Neuronal stem cell (in vitro differentiated cells): ENCODE measurements at regions not wholly inside any gene's neighbourhood (a gene's known extent, or its start where the extent isn't known, plus 50 kb on each side); places are given as distances from the start of the nearest gene placed in this dataset.

Experiments used
- DNase-seq: peaks from one replicate; pipeline ENCODE4 v3.0.0-alpha.2; 2013; ENCODE audit warnings: low spot score
- H2AFZ ChIP-seq: one replicate; pipeline ENCODE4 v1.6.1; 2013; ENCODE audit warnings: mild to moderate bottlenecking, low read length, inconsistent platforms
- H2AK5ac ChIP-seq: 2 replicates; pipeline ENCODE4 v1.6.1; 2013; ENCODE audit warnings: low read depth, mild to moderate bottlenecking, inconsistent platforms, low read length, moderate library complexity, mixed read lengths
- H2BK120ac ChIP-seq: 2 replicates; pipeline ENCODE4 v1.6.1; 2013; ENCODE audit warnings: low read depth, mild to moderate bottlenecking, inconsistent platforms, low read length, moderate library complexity, mixed read lengths
- H2BK12ac ChIP-seq: one replicate; pipeline ENCODE4 v1.6.1; 2013; ENCODE audit warnings: low read length, inconsistent platforms
- H2BK15ac ChIP-seq: 2 replicates; pipeline ENCODE4 v1.6.1; 2013; ENCODE audit warnings: mild to moderate bottlenecking, low read length, inconsistent platforms, mixed read lengths
- H2BK5ac ChIP-seq: one replicate; pipeline ENCODE4 v1.6.1; 2013; ENCODE audit warnings: inconsistent platforms, mild to moderate bottlenecking, low read length, moderate library complexity
- H3K14ac ChIP-seq: one replicate; pipeline ENCODE4 v1.6.1; 2013; ENCODE audit warnings: low read length, inconsistent platforms
- H3K18ac ChIP-seq: 2 replicates; pipeline ENCODE4 v1.6.1; 2013; ENCODE audit warnings: low read length, inconsistent platforms
- H3K23ac ChIP-seq: 2 replicates; pipeline ENCODE4 v1.6.1; 2013; ENCODE audit warnings: low read depth, mild to moderate bottlenecking, mixed read lengths, low read length, inconsistent platforms; ENCODE audit not compliant: poor library complexity
- H3K27ac ChIP-seq: replicated peaks from 3 replicates; pipeline ENCODE4 v1.5.1; 2013; ENCODE audit warnings: low read length, inconsistent platforms
- H3K27me3 ChIP-seq, 3 experiments: 2 replicates each; pipeline ENCODE4 v1.6.1; 2013; ENCODE audit warnings: low read length in 3 of 3, mild to moderate bottlenecking in 2 of 3, inconsistent platforms in 1 of 3, low read depth in 1 of 3, mixed read lengths in 1 of 3, moderate library complexity in 1 of 3; ENCODE audit not compliant: control insufficient read depth in 3 of 3, insufficient read depth in 3 of 3
- H3K36me3 ChIP-seq, 2 donors: replicated peaks in 1 of 2; 2 replicates each; pipeline ENCODE4 v1.6.1; 2013; ENCODE audit warnings: low read length in 2 of 2; ENCODE audit not compliant: control insufficient read depth in 2 of 2, insufficient read depth in 2 of 2
- H3K4ac ChIP-seq: 2 replicates; pipeline ENCODE4 v1.6.1; 2013; ENCODE audit warnings: inconsistent platforms, mild to moderate bottlenecking, low read length, moderate library complexity
- H3K4me1 ChIP-seq, 2 donors: 1 replicate in 1 of 2; 2 replicates in 1 of 2; pipeline ENCODE4 v1.6.1; 2013; ENCODE audit warnings: low read length in 2 of 2, low read depth in 1 of 2; ENCODE audit not compliant: control insufficient read depth in 2 of 2, insufficient read depth in 1 of 2
- H3K4me2 ChIP-seq: one replicate; pipeline ENCODE4 v1.6.1; 2013; ENCODE audit warnings: mild to moderate bottlenecking, low read length, inconsistent platforms; ENCODE audit not compliant: insufficient read depth, poor library complexity, severe bottlenecking
- H3K4me3 ChIP-seq, 2 donors: 2 replicates each; pipeline ENCODE4 v1.5.1; 2013; ENCODE audit warnings: low read length in 2 of 2, mild to moderate bottlenecking in 2 of 2, inconsistent platforms in 1 of 2, moderate library complexity in 1 of 2
- H3K79me1 ChIP-seq: one replicate; pipeline ENCODE4 v1.6.1; 2013; ENCODE audit warnings: low read depth, mild to moderate bottlenecking, inconsistent platforms, low read length, moderate library complexity
- H3K9ac ChIP-seq: one replicate; pipeline ENCODE4 v1.6.1; 2013; ENCODE audit warnings: mild to moderate bottlenecking, low read depth, low read length, inconsistent platforms; ENCODE audit not compliant: poor library complexity
- H3K9me3 ChIP-seq, 2 donors: replicated peaks in 1 of 2; 2 replicates each; pipeline versions ENCODE3 to v1.6.1; 2013; ENCODE audit warnings: low read length in 2 of 2, mild to moderate bottlenecking in 2 of 2, inconsistent platforms in 1 of 2, low read depth in 1 of 2, mixed read lengths in 1 of 2, moderate library complexity in 1 of 2; ENCODE audit not compliant: control insufficient read depth in 2 of 2, insufficient read depth in 1 of 2
- H4K8ac ChIP-seq: one replicate; pipeline ENCODE4 v1.6.1; 2013; ENCODE audit warnings: low read depth, mild to moderate bottlenecking, inconsistent platforms, low read length, moderate library complexity
- H4K91ac ChIP-seq: one replicate; pipeline ENCODE4 v1.6.1; 2013; ENCODE audit warnings: low read length, low read depth, mild to moderate bottlenecking, inconsistent platforms; ENCODE audit not compliant: poor library complexity
- WGBS, 2 donors: extraction: QIAGEN DNeasy Blood & Tissue Kit; methylation state at CpG; one replicate each; pipeline ENCODE4 v1.1.7; 2013; ENCODE audit warnings: missing lambda C conversion rate in 2 of 2, mixed read lengths in 1 of 2; ENCODE audit not compliant: insufficient read length in 2 of 2, insufficient replicate concordance in 1 of 2; ENCODE audit errors: extremely low coverage in 2 of 2; 5-methylcytosine and 5-hydroxymethylcytosine counted together

- no peaks in the 10 kb centered on the region for H3K9me3 ChIP-seq
- H2BK120ac ChIP-seq: no peak overlapping the region
- H3K79me1 ChIP-seq: no peaks in the 10 kb centered on the region
- H3K4me1 ChIP-seq: no peaks in the 10 kb centered on the region
- H3K23ac ChIP-seq: no peak overlapping the region
- H3K4me3 ChIP-seq: no peak overlapping the region
- no peaks in the 10 kb centered on the region for H3K27me3 ChIP-seq
- H4K91ac ChIP-seq: no peak overlapping the region
- no peak overlapping the region for H3K4ac ChIP-seq
- DNase-seq: no peak
- H3K9ac ChIP-seq: no peak overlapping the region
- WGBS, 2 donors: no CpG with 5 or more reads among the region's 3 CpGs
- no peak overlapping the region for H2AK5ac ChIP-seq
- H2BK5ac ChIP-seq: no peak overlapping the region
- H3K18ac ChIP-seq: no peak overlapping the region
- no peak overlapping the region for H2AFZ ChIP-seq
- H2BK12ac ChIP-seq: no peak overlapping the region
- no peak overlapping the region for H3K4me2 ChIP-seq
- H3K27ac ChIP-seq: no peak overlapping the region
- no peak overlapping the region for H2BK15ac ChIP-seq
- H3K36me3 ChIP-seq: no peaks in the 10 kb centered on the region
- H4K8ac ChIP-seq: no peak overlapping the region
- no peak overlapping the region for H3K14ac ChIP-seq
Observed at GRCh38 chr17:10984220-10984619, 146.3 kb upstream of the PIRT start.

- no peaks in the 10 kb centered on the region for H3K4me1 ChIP-seq
- H3K4me3 ChIP-seq: no peak overlapping the region
- no peak overlapping the region for H3K23ac ChIP-seq
- no peak overlapping the region for H2BK120ac ChIP-seq
- no peak overlapping the region for H4K91ac ChIP-seq
- H3K9ac ChIP-seq: no peak overlapping the region
- no peak overlapping the region for H3K27ac ChIP-seq
- H3K27me3 ChIP-seq: no peaks in the 10 kb centered on the region
- H2BK12ac ChIP-seq: no peak overlapping the region
- no peaks in the 10 kb centered on the region for H3K9me3 ChIP-seq
- no peak overlapping the region for H2AFZ ChIP-seq
- no peak overlapping the region for H2AK5ac ChIP-seq
- no peaks in the 10 kb centered on the region for H3K36me3 ChIP-seq
- no peak overlapping the region for H3K14ac ChIP-seq
- no CpG with 5 or more reads among the region's 4 CpGs for WGBS, 2 donors
- no peak overlapping the region for H3K4ac ChIP-seq
- no peak overlapping the region for H2BK15ac ChIP-seq
- no peak overlapping the region for H4K8ac ChIP-seq
- H3K79me1 ChIP-seq: no peaks in the 10 kb centered on the region
- DNase-seq: no peak
- H3K18ac ChIP-seq: no peak overlapping the region
- no peak overlapping the region for H2BK5ac ChIP-seq
- H3K4me2 ChIP-seq: no peak overlapping the region
Observed at GRCh38 chr17:10976401-10976800, 138.5 kb upstream of the PIRT start.

- no peak overlapping the region for H3K27ac ChIP-seq
- H3K14ac ChIP-seq: no peak overlapping the region
- H2BK5ac ChIP-seq: no peak overlapping the region
- H3K4ac ChIP-seq: no peak overlapping the region
- H3K9ac ChIP-seq: no peak overlapping the region
- H2BK15ac ChIP-seq: no peak overlapping the region
- no peak overlapping the region for H2AK5ac ChIP-seq
- H3K79me1 ChIP-seq: no peaks in the 10 kb centered on the region
- H3K18ac ChIP-seq: no peak overlapping the region
- no peak overlapping the region for H3K4me2 ChIP-seq
- H3K27me3 ChIP-seq: no peaks in the 10 kb centered on the region
- H3K9me3 ChIP-seq: no peaks in the 10 kb centered on the region
- no peak overlapping the region for H4K91ac ChIP-seq
- no peaks in the 10 kb centered on the region for H3K4me1 ChIP-seq
- no peak for DNase-seq
- H2AFZ ChIP-seq: no peak overlapping the region
- H3K4me3 ChIP-seq: no peak overlapping the region
- H2BK120ac ChIP-seq: no peak overlapping the region
- no peaks in the 10 kb centered on the region for H3K36me3 ChIP-seq
- no peak overlapping the region for H2BK12ac ChIP-seq
- H4K8ac ChIP-seq: no peak overlapping the region
- no peak overlapping the region for H3K23ac ChIP-seq
Observed at GRCh38 chr17:10968007-10968406, 130.1 kb upstream of the PIRT start.

- Histone ChIP-seq H4K8ac (no peak overlapping the region), H3K36me3 (no peaks in the 10 kb centered on the region), H4K91ac (no peak overlapping the region), H3K4me3 (no peak overlapping the region), H3K4me2 (no peak overlapping the region), H2AFZ (no peak overlapping the region), H2BK15ac (no peak overlapping the region), H2BK5ac (no peak overlapping the region), H2BK12ac (no peak overlapping the region), H3K4me1 (no peaks in the 10 kb centered on the region), H3K27ac (no peak overlapping the region), H3K18ac (no peak overlapping the region), H2AK5ac (no peak overlapping the region), H2BK120ac (no peak overlapping the region), H3K4ac (no peak overlapping the region), H3K9me3 (no peaks in the 10 kb centered on the region), H3K79me1 (no peaks in the 10 kb centered on the region), H3K23ac (no peak overlapping the region), H3K27me3 (no peaks in the 10 kb centered on the region), H3K14ac (no peak overlapping the region), H3K9ac (no peak overlapping the region)
- DNase-seq: no peak
- no CpG with 5 or more reads among the region's 1 CpG for WGBS, 2 donors
Observed at GRCh38 chr17:10956821-10957220, 118.9 kb upstream of the PIRT start.
